ENCODE measurements at regions not wholly inside any gene's neighbourhood (a gene's known extent, or its start where the extent isn't known, plus 50 kb on each side); places are given as distances from the start of the nearest gene placed in this dataset.
A peak's percentile ranks its signal among the peaks of the same experiment; 100 is the strongest.

DNA sequence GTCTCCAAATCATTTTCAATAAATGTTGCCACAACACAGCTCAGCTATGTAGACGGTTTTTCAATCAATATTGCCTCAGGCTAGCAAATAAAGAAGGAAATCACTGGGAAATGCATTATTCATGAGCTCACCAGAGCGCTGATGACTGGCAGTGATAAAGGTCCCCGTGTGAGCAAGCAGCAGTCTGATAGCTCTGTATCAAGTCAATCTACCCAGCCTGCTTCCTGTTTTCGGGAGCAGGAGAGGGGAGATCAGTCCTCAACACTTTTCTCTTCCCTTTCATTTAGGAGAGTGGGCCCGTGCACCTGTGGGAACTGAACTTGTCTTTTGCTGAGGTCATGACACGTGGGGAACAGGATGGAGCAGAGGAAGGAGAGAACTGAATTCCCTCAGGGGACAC is 253.9 kb upstream of the SIX2 start:
- Histone ChIP-seq H3K9me3 (ENCODE audit: control insufficient read depth, low read depth, low read length) (no peaks in the 10 kb centered on the region), H3K27me3 (ENCODE audit: control insufficient read depth, insufficient read depth, low read length) (peaks cover 19% of the 10 kb centered on the region), H3K4me3 (ENCODE audit: low read length) (no peak overlapping the region), H3K36me3 (ENCODE audit: control insufficient read depth, insufficient read depth, low read length) (no peaks in the 10 kb centered on the region), H3K4me1 (ENCODE audit: control insufficient read depth, insufficient read depth, low read length) (no peaks in the 10 kb centered on the region), H3K27ac (ENCODE audit: low read length) (no peak overlapping the region)
- no peak for DNase-seq
- no CpG with 5 or more reads among the region's 6 CpGs for WGBS (ENCODE audit: insufficient coverage, low lambda C conversion rate)

DNA sequence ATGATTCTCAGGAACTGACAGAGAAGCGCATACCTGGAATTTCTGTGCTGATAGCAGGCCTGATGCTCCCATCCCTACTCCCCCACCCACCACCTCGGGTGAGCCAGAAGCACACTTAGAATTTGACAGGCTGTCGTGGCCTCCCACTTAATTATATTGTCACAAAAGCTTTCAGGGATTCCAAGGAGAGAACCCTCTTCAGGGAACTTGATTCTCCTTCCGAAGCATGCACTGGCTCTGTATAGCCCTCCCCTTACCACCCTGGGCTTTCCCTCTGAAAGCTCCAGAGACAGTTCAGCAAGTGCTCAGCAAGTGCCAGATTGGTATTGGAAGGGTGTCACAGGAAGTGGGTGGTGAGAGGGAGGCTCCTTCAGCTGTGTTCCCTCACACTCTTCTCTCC is 252.5 kb upstream of the SIX2 start:
- peaks cover 19% of the 10 kb centered on the region for H3K27me3 ChIP-seq (ENCODE audit: control insufficient read depth, insufficient read depth, low read length)
- H3K4me1 ChIP-seq (ENCODE audit: control insufficient read depth, insufficient read depth, low read length) = no peaks in the 10 kb centered on the region
- no peaks in the 10 kb centered on the region for H3K9me3 ChIP-seq (ENCODE audit: control insufficient read depth, low read depth, low read length)
- no peak overlapping the region for H3K4me3 ChIP-seq (ENCODE audit: low read length)
- no peak overlapping the region for H3K27ac ChIP-seq (ENCODE audit: low read length)
- whole genome bisulfite sequencing (ENCODE audit: insufficient coverage, low lambda C conversion rate) = no CpG with 5 or more reads among the region's 4 CpGs
- no peaks in the 10 kb centered on the region for H3K36me3 ChIP-seq (ENCODE audit: control insufficient read depth, insufficient read depth, low read length)
- DNase-seq = no peak

DNA sequence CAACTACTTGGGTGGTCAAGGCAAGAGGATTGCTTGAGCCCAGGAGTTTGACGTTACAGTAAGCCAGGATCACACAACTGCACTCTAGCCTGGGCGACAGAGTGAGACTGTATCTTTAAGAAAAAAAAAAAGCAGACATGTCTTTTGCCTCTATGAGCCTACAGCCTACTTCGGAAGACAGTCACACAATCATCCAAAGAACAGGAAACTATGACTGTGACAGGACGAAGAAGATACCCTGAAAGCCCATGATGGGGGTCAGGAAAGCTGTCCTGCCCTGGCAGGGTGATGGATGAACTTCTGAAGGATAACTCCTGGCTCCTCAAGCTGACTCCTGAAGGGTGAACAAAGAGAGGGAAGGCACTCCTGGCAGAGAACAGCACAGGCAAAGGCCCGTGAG is 251.7 kb upstream of the SIX2 start:
- no peaks in the 10 kb centered on the region for H3K9me3 ChIP-seq (ENCODE audit: control insufficient read depth, low read depth, low read length)
- peaks cover 19% of the 10 kb centered on the region for H3K27me3 ChIP-seq (ENCODE audit: control insufficient read depth, insufficient read depth, low read length)
- H3K27ac ChIP-seq (ENCODE audit: low read length) = no peak overlapping the region
- no peak overlapping the region for H3K4me3 ChIP-seq (ENCODE audit: low read length)
- no peaks in the 10 kb centered on the region for H3K36me3 ChIP-seq (ENCODE audit: control insufficient read depth, insufficient read depth, low read length)
- DNase-seq = no peak
- H3K4me1 ChIP-seq (ENCODE audit: control insufficient read depth, insufficient read depth, low read length) = no peaks in the 10 kb centered on the region
- WGBS (ENCODE audit: insufficient coverage, low lambda C conversion rate) = 80% methylated on average over 1 of the region's 5 CpGs

DNA sequence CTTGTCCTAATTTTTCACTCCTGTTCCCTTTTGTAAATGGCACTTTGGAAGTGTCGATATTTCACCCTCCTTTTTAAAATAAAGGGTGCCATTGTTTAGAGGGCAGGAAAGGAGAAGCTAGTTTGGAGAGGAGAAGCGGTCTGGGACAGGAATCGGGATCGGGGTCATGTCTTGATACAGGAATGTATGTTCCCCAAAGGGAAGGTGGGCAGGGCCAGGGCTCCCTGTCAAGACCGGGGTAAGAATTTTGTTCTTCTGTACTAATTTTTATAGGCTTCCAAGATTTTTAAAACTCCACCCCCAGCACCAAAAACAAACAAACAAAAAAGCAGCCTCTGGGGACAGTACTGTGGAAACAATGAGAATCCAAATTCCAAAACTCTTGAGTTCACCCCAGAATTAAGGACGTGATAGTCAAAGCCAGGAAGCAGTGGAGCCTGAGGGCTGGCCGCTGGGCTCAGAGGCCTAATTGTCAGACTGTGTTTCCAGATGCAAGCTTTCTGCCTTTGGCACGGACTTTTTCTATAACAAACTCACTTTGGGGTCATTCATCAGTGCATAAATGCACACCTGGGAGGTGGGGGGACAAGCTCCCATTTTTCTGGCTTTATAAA is 250.4 kb upstream of the SIX2 start:
- H3K36me3 ChIP-seq (ENCODE audit: control insufficient read depth, insufficient read depth, low read length) = no peaks in the 10 kb centered on the region
- H3K4me1 ChIP-seq (ENCODE audit: control insufficient read depth, insufficient read depth, low read length) = no peaks in the 10 kb centered on the region
- no peak overlapping the region for H3K4me3 ChIP-seq (ENCODE audit: low read length)
- DNase-seq = no peak
- peaks cover 19% of the 10 kb centered on the region for H3K27me3 ChIP-seq (ENCODE audit: control insufficient read depth, insufficient read depth, low read length)
- H3K9me3 ChIP-seq (ENCODE audit: control insufficient read depth, low read depth, low read length) = no peaks in the 10 kb centered on the region
- no CpG with 5 or more reads among the region's 8 CpGs for WGBS (ENCODE audit: insufficient coverage, low lambda C conversion rate)
- H3K27ac ChIP-seq (ENCODE audit: low read length) = no peak overlapping the region

DNA sequence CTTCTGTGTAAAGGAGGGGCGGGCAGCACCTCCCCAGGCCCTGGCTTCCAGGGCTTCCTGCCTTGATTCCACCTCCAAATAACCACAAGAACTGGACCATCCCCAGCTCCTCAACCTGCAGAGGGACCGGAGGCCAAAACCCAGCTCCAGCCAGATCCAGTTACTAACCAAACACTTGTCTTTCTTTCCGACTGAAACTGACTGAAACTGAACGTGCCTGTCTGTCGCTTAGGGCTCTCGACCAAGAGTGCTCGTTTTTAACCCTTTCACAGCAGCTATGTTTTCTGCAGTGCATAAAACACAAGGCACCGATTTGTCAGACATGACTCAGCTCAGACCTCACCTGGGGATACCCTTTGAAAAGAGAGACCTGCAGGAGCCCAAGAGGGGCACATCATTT is 249.9 kb upstream of the SIX2 start:
- no peaks in the 10 kb centered on the region for H3K36me3 ChIP-seq (ENCODE audit: control insufficient read depth, insufficient read depth, low read length)
- H3K27ac ChIP-seq (ENCODE audit: low read length) = no peak overlapping the region
- H3K27me3 ChIP-seq (ENCODE audit: control insufficient read depth, insufficient read depth, low read length) = peaks cover 19% of the 10 kb centered on the region
- no peak for DNase-seq
- WGBS (ENCODE audit: insufficient coverage, low lambda C conversion rate) = no CpG with 5 or more reads among the region's 8 CpGs
- H3K9me3 ChIP-seq (ENCODE audit: control insufficient read depth, low read depth, low read length) = no peaks in the 10 kb centered on the region
- no peaks in the 10 kb centered on the region for H3K4me1 ChIP-seq (ENCODE audit: control insufficient read depth, insufficient read depth, low read length)
- H3K4me3 ChIP-seq (ENCODE audit: low read length) = no peak overlapping the region

DNA sequence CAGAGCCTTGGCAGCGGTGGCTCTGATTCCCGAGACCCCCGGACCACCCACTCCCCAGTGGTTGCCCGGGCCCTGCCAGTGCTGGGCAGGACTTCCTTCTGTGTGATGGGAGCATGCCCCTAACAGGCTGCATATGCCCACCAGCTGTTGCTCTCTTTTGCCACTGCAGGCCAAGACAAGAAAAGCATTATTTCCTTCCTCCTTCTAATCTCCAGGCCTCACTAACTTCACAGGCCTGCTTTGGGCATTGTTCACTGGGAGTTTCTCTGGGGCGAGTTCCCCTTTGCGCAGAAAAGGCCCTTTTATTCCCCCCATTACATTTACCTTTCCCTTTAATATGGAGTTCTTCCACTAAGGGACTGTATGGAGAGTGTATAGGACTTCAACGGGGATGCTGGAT is 249.1 kb upstream of the SIX2 start:
- Histone ChIP-seq H3K4me1 (ENCODE audit: control insufficient read depth, insufficient read depth, low read length) (no peaks in the 10 kb centered on the region), H3K27me3 (ENCODE audit: control insufficient read depth, insufficient read depth, low read length) (peaks cover 15% of the 10 kb centered on the region), H3K27ac (ENCODE audit: low read length) (no peak overlapping the region), H3K9me3 (ENCODE audit: control insufficient read depth, low read depth, low read length) (no peaks in the 10 kb centered on the region), H3K4me3 (ENCODE audit: low read length) (no peak overlapping the region), H3K36me3 (ENCODE audit: control insufficient read depth, insufficient read depth, low read length) (no peaks in the 10 kb centered on the region)
- no CpG with 5 or more reads among the region's 7 CpGs for WGBS (ENCODE audit: insufficient coverage, low lambda C conversion rate)
- no peak for DNase-seq

DNA sequence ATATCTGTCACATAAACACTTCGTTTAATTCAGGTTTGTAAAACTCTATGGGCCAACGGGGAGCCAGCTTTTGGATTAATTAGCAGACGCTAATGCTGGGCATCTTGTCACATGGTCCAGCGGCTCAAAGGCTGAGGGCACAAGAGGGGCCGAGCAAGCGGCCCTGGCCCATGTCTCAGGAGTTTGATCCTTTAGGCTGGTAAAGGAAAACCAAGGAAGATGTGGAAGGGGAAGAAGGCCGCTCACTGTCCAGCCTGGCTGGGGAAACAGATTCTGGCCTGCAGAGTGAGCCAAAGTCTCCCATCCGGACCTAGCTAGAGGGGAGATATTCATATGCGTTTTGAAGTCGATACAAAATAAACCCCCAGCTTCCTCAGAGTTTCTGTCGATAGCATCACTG is 248.6 kb upstream of the SIX2 start:
- Histone ChIP-seq H3K36me3 (ENCODE audit: control insufficient read depth, insufficient read depth, low read length) (no peaks in the 10 kb centered on the region), H3K4me1 (ENCODE audit: control insufficient read depth, insufficient read depth, low read length) (no peaks in the 10 kb centered on the region), H3K27ac (ENCODE audit: low read length) (no peak overlapping the region), H3K4me3 (ENCODE audit: low read length) (no peak overlapping the region), H3K9me3 (ENCODE audit: control insufficient read depth, low read depth, low read length) (no peaks in the 10 kb centered on the region), H3K27me3 (ENCODE audit: control insufficient read depth, insufficient read depth, low read length) (peaks cover 13% of the 10 kb centered on the region)
- WGBS (ENCODE audit: insufficient coverage, low lambda C conversion rate) = 100% methylated on average over 3 of the region's 11 CpGs
- no peak for DNase-seq

DNA sequence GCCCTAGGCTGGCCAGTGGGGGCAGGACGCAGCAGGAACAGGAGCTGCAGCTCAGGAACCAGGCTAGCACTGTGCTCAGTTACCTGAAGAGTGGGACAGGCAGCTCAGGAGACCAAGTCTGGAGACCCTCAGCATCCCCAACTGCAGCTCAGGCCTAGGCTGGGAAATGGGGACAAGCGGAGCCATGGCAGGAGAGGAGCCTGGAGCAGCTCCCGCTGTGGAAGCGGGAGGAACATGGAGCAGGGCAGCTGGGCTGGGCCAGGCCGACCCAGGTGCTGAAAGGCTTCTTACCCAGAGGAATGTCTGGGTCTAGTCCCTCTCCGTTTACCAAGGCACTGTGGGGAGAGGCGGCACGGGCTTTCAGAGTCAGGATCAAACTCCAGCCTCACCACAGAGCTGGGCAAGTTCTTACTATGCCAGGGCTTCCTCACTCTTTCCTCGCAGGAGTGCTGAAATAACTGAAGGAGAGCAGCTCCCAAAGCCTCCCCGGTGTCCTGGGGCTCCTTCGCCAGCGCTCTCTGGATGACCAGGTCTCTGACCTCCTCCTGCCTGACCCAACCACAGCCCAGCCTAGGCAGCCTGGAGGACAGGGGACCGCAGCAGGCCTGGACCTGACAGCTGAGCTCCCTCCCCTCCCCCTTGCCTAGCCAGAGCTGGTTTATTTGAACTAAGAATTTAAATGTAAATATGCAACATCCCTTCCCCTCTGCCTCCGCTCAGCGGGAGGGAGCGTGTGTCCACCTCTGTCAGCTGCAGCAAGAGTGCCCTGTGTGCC is 247.8 kb upstream of the SIX2 start:
- no CpG with 5 or more reads among the region's 16 CpGs for WGBS (ENCODE audit: insufficient coverage, low lambda C conversion rate)
- H3K9me3 ChIP-seq (ENCODE audit: control insufficient read depth, low read depth, low read length) = no peaks in the 10 kb centered on the region
- DNase-seq = peak in 1 of 2 donors; percentile 17
- no peak overlapping the region for H3K4me3 ChIP-seq (ENCODE audit: low read length)
- peaks cover 10% of the 10 kb centered on the region for H3K27me3 ChIP-seq (ENCODE audit: control insufficient read depth, insufficient read depth, low read length)
- H3K36me3 ChIP-seq (ENCODE audit: control insufficient read depth, insufficient read depth, low read length) = no peaks in the 10 kb centered on the region
- no peaks in the 10 kb centered on the region for H3K4me1 ChIP-seq (ENCODE audit: control insufficient read depth, insufficient read depth, low read length)
- no peak overlapping the region for H3K27ac ChIP-seq (ENCODE audit: low read length)

DNA sequence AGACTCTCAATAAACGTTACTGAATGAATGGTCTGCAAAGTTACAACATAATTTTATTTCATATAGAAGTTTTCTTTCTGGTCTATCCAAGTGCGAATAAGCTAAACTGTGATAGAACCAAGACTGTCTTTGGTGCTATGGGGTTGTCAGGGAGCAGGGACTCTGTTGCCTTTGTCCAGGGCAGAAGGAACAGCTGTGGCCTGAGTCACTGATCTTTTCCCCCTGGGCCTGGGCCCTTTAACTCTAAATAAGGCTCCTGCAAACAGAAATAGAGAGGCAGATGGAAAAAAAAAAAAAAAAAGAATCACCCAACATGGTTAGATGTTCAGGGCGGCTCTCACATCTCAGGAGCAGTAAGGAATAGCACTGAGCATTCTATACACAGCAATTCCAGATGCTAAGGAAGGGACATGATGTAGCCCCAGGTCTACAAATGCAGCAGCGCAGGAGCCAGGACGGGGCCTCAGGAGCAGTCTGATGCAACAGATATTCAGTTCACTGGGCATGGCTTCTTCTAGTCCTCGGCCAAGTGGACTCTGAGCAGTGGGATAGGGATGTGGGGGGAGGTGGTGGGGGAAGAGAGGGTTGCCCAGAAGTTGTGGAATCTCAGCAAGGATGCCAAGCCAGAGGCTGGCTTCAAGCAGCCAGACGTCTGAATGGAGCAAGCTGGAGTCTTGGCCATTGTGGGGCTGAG is 247.1 kb upstream of the SIX2 start:
- H3K27ac ChIP-seq (ENCODE audit: low read length) = no peak overlapping the region
- H3K27me3 ChIP-seq (ENCODE audit: control insufficient read depth, insufficient read depth, low read length) = peaks cover 3% of the 10 kb centered on the region
- no peak for DNase-seq
- no peaks in the 10 kb centered on the region for H3K9me3 ChIP-seq (ENCODE audit: control insufficient read depth, low read depth, low read length)
- H3K36me3 ChIP-seq (ENCODE audit: control insufficient read depth, insufficient read depth, low read length) = no peaks in the 10 kb centered on the region
- H3K4me3 ChIP-seq (ENCODE audit: low read length) = no peak overlapping the region
- WGBS (ENCODE audit: insufficient coverage, low lambda C conversion rate) = no CpG with 5 or more reads among the region's 7 CpGs
- no peaks in the 10 kb centered on the region for H3K4me1 ChIP-seq (ENCODE audit: control insufficient read depth, insufficient read depth, low read length)

DNA sequence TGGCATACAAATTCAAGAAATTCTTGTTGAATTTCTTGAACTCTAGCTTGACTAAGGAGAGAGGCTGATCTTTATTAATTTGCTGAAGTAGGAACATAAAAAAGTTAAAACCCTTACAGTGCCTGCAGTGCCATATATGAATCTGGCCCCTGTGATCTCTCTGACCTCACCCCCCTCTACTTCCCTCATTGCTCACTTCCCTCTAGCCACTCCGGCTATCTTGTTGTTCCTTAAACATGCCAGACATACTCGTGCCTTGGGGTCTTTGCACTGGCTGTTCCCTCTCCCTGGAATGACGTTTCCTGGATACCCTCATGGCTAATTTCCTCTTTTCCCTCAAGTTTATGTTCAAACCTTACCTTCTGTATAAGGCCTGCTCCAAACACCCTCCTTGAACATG is 246.3 kb upstream of the SIX2 start:
- DNase-seq = no peak
- 85% methylated on average over 3 of the region's 3 CpGs for WGBS (ENCODE audit: insufficient coverage, low lambda C conversion rate)
- no peaks in the 10 kb centered on the region for H3K4me1 ChIP-seq (ENCODE audit: control insufficient read depth, insufficient read depth, low read length)

More for the DNA sequence above, 246.3 kb upstream of the SIX2 start:
- H3K36me3 ChIP-seq (ENCODE audit: control insufficient read depth, insufficient read depth, low read length) = no peaks in the 10 kb centered on the region
- no peaks in the 10 kb centered on the region for H3K9me3 ChIP-seq (ENCODE audit: control insufficient read depth, low read depth, low read length)
- H3K4me3 ChIP-seq (ENCODE audit: low read length) = no peak overlapping the region
- H3K27ac ChIP-seq (ENCODE audit: low read length) = no peak overlapping the region
- no peaks in the 10 kb centered on the region for H3K27me3 ChIP-seq (ENCODE audit: control insufficient read depth, insufficient read depth, low read length)

Data from large intestine (tissue), 3 donors.